GM12874 (cell line): ENCODE measurements at regions not wholly inside any gene's neighbourhood (a gene's known extent, or its start where the extent isn't known, plus 50 kb on each side); places are given as distances from the start of the nearest gene placed in this dataset.

Experiments used
- TF ChIP-seq, protein P1 (sequence below): IDR thresholded peaks from 2 replicates; pipeline ENCODE4 v1.5.1; 2011; ENCODE audit warnings: low read depth, mild to moderate bottlenecking, control low read depth, low read length, moderate library complexity; ENCODE audit not compliant: insufficient read depth

DNA sequence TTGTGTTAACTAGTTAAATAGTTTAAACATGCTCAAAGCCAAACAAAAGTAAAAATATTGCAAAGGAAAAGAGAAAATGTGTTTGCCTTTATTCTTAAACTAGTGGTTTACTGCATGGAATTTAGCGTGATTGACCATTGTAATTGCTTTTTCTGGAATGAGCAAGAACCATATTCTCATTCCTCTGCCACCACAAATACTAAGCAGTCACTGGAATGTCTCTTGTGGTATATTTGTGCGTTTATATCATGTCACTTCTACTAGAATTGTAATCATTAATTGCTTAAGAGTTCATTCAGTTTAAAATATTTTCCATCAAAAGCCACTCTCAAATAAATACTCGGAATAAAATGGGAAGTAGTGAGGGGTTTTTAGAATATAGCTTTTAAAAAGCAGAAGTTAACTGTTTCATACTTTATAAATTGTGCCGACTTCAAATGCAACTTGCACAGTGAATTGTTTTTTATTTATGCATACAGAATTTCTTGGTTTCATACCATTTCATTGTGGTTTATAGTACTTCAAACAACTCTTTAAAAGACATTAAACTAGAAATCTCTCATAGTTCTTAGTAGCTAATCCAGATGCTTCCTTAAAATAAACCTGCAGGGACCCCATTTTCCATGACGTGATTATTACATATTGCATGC is 288.1 kb downstream of the EPHA4 start:
- TF ChIP-seq, protein P1, sequence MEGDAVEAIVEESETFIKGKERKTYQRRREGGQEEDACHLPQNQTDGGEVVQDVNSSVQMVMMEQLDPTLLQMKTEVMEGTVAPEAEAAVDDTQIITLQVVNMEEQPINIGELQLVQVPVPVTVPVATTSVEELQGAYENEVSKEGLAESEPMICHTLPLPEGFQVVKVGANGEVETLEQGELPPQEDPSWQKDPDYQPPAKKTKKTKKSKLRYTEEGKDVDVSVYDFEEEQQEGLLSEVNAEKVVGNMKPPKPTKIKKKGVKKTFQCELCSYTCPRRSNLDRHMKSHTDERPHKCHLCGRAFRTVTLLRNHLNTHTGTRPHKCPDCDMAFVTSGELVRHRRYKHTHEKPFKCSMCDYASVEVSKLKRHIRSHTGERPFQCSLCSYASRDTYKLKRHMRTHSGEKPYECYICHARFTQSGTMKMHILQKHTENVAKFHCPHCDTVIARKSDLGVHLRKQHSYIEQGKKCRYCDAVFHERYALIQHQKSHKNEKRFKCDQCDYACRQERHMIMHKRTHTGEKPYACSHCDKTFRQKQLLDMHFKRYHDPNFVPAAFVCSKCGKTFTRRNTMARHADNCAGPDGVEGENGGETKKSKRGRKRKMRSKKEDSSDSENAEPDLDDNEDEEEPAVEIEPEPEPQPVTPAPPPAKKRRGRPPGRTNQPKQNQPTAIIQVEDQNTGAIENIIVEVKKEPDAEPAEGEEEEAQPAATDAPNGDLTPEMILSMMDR, result no peak

DNA sequence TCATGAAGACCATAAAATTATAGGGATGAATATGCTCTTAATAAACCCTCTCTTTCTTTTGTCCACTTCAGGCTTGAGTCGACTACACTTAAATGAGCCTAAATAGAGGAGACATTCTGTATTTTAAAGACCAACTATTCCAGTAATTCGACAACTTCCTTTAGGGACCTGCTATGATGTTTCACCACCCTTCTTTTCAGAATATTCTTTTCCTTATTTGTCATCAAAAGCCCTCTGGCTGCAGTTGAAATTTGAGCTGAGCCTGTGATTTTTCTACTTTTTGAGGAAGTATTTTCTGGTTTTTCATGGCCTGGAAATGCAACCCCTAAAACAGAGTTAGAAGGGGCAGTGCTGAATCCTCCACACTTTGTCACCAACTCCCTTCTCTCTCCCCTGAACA is 287.0 kb downstream of the EPHA4 start:
- TF ChIP-seq, protein P1, result no peak

DNA sequence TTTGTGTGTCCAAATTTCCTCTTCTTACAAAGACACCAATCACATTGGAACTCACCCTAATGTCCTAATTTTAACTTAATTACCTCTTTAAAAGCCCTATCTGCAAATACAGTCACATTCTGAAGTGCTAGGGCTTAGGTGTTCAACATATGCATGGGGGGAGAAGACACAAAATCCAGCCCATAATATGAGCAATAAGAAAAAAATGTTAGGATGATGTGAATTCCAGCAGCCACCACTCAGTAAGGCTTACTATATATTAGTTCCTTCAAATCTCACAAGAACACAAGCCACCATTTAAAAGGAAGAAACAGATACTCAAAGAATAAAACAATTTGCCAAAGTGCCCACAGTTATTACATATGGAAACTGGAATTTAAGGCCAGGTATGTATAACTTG is 285.7 kb downstream of the EPHA4 start:
- TF ChIP-seq, protein P1, result no peak

DNA sequence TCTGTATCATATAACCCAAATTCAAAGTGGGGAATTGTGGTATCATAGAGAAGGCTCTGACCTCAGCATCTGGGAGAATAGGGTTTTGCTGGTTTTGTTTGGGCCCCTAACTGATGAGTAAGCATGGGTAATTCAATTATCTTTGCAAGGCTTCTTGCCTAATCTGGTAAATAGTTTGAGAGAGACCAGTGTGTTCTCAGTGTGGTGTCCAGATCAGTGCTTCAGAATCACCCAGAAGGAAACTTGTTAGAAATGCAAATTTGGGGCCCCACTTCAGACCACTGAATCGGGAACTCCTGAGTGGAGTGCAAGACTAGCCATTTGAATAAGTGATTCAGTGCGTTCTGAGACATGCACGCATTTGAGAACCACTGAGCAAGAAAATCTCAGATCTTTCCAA is 282.7 kb downstream of the EPHA4 start:
- TF ChIP-seq, protein P1, result no peak

DNA sequence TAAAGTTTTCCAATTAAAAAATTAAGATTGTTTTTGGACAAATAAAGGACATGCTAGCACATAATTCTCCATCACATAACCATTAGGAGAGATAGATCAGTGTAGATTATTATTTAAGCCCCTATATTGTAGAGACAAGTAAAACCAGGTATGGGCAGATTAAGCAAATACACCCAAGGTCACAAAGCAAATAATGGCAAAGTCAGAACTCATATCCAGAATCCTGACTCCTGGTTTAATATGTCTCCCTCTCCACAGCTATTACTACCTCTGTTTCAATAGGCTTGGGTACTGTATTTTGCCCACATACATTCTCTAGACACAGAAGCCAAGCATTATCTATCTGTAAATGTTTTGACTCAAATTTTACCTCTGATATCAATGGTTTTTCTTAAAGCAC is 282.3 kb downstream of the EPHA4 start:
- TF ChIP-seq, protein P1, result no peak

DNA sequence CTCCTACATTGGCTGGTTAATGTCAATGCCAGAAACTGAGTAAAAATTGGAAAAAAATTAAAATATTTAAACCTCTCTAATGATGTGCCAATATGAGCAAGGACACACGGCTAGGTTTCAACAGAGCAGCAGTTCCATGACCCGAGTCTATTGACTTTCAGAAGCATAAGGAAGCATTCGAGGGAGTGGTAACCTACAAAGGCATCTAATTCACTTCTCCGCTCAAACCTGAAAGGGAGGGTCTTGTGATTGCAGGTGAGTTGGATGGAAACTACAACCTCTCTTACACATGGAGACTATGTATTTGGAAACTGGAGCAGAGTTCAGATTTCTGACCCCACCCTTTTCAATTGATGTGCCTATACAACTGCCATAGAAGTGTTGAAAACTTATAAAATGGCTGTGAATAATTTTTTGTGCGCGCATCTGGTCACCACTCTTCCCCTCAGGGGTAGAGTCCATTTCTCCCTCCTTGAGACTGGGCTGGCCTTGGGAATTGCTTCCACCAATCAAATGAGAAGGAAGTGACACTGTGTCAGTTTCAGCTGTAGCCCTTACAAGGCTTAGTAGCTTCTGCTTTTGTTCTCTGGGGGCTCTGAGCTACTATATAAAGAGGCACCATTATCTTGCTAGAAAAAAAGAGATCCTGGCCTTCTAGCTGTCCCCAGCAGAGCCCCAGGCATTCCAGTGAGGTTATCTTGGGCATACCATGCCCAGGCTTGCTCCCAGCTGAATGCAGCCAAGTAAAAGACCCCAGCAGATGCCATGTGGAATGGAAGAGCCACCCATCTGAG is 278.0 kb downstream of the EPHA4 start:
- TF ChIP-seq, protein P1, result no peak

DNA sequence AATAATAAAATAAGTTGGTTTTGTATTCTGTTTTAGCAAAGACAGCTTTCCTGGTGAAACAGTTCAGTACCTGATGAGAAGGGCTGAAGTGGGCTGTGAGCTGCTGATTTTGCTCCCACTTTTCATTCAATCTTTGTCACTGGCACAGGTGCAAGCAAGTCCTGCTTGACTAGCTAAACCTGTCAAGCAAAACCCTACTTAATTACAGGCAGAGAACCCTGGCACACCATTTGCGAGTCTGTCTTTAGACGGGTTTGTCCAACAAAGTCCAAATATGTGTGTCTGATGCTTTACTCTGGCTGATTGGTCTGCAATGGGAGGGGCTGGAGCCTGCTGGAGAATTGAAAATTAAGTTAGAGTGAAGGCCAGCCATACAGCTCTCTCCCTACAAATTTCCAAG is 267.2 kb downstream of the EPHA4 start:
- TF ChIP-seq, protein P1, result no peak
